ENCODE measurements at regions not wholly inside any gene's neighbourhood (a gene's known extent, or its start where the extent isn't known, plus 50 kb on each side); places are given as distances from the start of the nearest gene placed in this dataset.

DNA sequence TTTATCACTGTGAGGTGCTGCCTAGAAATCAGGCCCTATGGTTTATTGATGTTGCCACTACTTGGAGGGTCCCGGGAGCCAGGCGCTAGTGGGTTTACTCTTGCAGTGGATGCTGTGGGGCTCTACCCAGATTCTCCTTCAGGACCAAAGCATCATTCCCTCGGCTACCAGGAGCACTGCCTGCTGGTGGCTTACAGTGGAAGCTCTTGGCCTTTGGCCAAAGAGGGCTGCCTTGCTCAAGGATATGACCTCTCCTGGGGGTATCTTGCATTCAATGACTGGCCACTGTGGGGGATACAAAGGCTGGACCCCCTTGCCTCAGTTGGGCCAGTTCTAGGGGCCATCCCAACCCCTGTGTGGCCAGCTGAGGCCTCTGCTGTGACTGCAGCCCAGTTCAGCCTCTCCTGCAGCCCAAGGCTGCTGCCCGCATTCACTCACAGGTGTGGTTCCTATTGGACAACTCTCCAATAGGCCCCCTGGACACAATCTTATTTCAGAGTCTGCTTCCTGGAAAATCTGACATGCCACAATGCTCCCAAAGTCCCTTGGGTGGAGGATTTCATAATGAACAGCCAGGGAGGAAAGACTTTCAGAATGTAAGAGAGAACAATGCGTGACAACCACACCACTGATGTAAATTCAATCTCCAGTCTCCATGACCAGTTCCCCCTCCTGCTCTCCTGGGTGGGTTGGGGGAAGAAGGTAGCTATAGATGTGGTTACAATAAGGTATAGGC, 196.3 kb downstream of the SNX10 start:
- TF ChIP-seq NFYB (IDR thresholded peaks at IDR 0.05; ENCODE audit: insufficient read depth, low read depth, low read length) = no peak
- TF ChIP-seq EZH2 (IDR thresholded peaks at IDR 0.05; ENCODE audit: borderline replicate concordance, control insufficient read depth, low read depth, low read length) = no peak
- TF ChIP-seq, protein P1, sequence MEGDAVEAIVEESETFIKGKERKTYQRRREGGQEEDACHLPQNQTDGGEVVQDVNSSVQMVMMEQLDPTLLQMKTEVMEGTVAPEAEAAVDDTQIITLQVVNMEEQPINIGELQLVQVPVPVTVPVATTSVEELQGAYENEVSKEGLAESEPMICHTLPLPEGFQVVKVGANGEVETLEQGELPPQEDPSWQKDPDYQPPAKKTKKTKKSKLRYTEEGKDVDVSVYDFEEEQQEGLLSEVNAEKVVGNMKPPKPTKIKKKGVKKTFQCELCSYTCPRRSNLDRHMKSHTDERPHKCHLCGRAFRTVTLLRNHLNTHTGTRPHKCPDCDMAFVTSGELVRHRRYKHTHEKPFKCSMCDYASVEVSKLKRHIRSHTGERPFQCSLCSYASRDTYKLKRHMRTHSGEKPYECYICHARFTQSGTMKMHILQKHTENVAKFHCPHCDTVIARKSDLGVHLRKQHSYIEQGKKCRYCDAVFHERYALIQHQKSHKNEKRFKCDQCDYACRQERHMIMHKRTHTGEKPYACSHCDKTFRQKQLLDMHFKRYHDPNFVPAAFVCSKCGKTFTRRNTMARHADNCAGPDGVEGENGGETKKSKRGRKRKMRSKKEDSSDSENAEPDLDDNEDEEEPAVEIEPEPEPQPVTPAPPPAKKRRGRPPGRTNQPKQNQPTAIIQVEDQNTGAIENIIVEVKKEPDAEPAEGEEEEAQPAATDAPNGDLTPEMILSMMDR (IDR thresholded peaks at IDR 0.05 in 2 of 3, conservative IDR thresholded peaks at IDR 0.05 in 1 of 3; ENCODE audit: control insufficient read depth in 2 of 3, extremely low read depth in 1 of 3, insufficient read depth in 1 of 3, low read depth in 3 of 3, low read length in 3 of 3) = no peak
- TF ChIP-seq POLR2A (IDR thresholded peaks at IDR 0.05; ENCODE audit: low read depth, low read length) = no peak
- TF ChIP-seq BRCA1 (IDR thresholded peaks at IDR 0.05; ENCODE audit: low read depth, low read length) = no peak
- TF ChIP-seq RFX5 (IDR thresholded peaks at IDR 0.05; ENCODE audit: low read depth, low read length) = no peak

Data from GM12878 (cell line).